ENCODE measurements at regions not wholly inside any gene's neighbourhood (a gene's known extent, or its start where the extent isn't known, plus 50 kb on each side); places are given as distances from the start of the nearest gene placed in this dataset.

- no peak for DNase-seq
Measured at GRCh38 chr17:36730095-36730808, 128.9 kb downstream of the MRM1 start.

DNA sequence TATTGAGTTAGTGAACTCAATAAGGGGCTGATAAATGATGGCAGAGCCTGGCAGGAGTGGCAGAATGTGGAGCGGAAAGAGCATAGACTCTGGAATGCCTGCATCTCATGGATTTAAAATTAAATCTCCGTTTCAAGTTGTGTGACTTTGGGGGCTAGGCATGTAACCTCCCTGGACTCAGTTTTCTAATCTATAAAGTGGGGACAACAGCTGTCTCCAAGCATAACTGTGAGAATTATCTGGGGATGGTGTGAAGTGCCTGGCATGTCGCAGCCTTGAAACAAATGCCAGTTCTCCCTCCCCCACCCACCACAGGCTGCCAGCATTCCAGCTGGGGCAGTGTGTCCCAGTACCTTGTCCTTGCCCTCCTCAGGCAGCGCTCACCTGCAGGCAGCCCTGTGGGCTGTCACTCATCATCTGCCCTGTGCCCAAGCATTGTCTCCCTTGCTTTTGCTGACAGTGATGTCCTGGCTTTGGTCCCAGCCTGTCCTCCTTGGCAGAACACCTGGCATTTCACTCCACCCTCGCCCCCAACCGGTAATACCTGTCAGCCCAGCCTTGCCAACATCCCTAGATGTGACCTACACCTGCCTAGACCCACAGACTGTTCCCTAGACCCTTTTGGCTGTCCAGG lies 129.6 kb downstream of the MRM1 start:
- DNase-seq, result no peak

GRCh38 chr17:36731811-36732210 lies 130.4 kb downstream of the MRM1 start:
- DNase-seq, result no peak

DNA sequence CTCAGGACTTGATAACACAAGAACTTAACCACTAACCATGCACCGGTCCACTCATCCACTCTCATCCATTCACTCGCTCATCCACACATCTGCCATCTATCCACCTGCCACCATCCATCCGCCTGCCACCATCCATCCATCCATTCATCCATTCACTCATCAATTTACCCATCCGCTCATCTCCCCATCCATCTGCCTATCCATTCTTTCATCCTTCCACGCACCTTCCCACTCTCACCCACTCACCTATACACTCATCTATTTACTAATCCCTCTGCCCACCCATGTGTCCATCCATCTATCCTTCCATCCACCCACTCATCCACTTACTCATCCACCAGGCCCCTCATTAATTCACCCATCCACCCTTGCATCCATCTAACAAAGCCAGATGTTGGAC lies 131.0 kb downstream of the MRM1 start:
- no peak for DNase-seq

DNA sequence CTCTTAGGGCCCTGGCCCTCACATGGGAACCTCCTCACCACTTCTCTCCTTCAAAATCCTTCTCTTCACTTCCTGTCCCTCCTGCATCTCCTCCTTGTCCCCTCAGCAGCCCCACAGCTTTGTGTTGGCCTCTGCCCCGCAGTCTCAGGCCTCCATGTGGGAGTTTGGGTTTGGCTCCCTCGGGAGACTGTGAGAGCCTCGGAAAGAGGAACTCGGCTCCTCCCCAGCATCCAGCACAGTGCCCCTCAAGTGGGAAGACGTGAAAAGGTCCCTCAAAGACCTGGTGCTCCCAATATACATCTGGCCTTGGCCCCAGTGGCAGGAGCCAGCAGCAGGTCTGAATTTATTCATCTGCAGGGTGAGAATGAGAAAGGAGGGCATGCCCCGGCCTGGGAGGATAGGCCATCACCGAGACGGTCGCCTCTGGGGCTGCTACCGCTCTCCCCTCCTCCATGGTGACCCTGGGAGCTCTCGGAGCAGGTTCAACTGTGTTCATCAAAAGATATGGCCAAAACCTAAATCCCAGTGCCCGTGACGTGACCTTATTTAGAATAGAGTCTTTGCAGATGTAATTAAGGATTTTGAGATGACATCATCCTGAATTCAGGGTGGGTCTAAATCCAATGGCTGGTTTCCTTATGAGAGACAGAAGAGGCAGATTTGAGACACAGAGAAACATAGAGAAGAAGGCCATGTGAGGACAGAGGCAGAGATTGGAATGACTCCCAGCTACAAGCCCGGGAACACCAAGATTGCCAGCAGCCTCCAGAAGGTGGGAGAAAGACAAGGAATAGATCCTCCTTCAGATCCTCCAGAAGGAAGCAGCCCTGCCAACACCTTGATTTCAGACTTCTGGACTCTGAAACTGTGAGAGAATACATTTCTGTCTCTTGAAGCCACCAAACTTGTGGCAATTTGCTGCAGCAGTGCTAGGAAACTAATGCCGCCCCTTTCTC lies 135.1 kb downstream of the MRM1 start:
- DNase-seq, result no peak

- no peak for DNase-seq
Measured at GRCh38 chr17:36739208-36739607, 137.8 kb downstream of the MRM1 start.

DNA sequence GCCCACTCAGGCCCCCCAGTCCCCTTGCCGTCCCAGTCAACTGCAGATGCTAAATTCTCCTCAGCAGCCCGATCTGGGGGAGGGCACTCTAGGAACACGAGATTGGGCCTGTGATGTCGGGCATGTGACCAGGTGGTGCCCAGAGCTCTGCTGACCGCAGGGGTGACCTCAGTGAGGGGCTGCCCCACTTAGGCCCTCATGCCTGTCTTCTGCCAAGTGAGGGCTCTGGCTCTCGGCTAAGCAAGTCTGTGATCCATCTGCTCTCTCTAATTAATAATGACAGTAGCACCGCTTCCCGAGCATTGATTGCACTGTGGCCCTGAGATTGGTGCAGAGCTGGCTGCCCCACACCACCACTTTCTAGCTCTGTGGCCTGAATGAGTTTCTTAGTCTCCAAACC lies 138.8 kb downstream of the MRM1 start:
- no peak for DNase-seq

DNA sequence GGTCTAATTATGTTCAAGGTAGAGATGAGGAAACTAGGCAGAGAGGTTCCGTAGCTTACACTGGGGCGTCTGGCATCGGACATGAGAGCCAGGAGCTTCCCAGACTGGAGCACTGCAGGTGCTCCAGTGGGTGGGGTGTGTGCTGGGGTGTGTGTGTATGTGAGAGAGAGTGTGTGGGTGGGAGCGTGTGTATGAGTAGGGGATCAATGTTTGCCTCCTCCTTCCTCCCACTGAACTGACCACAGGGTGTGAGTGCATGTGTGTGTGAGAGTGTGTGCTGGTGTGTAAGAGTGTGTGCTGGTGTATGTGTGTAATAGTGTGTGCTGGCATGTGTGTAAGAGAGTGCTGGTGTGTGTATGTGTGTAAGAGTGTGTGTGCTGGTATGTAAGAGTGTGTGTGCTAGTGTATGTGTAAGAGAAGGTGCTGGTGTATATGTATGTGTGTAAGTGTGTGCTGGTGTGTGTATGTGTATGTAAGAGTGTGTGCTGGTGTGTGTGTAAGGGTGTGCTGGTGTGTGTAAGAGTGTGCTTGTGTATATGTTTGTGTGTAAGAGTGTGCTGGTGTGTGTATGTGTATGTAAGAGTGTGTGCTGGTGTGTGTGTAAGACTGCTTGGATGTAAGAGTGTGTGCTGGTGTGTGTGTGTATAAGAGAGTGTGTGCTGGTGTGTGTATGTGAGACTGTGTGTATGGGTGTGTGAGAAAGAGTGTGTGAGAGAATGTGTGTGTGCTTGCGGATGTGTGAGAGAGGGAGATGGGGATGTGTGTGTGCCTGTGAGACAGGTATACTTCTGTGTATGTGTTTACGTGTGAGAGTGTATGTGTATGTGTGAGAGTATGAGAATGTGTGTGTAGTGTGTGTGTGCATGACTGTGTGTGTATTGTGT lies 139.9 kb downstream of the MRM1 start:
- no peak for DNase-seq

DNA sequence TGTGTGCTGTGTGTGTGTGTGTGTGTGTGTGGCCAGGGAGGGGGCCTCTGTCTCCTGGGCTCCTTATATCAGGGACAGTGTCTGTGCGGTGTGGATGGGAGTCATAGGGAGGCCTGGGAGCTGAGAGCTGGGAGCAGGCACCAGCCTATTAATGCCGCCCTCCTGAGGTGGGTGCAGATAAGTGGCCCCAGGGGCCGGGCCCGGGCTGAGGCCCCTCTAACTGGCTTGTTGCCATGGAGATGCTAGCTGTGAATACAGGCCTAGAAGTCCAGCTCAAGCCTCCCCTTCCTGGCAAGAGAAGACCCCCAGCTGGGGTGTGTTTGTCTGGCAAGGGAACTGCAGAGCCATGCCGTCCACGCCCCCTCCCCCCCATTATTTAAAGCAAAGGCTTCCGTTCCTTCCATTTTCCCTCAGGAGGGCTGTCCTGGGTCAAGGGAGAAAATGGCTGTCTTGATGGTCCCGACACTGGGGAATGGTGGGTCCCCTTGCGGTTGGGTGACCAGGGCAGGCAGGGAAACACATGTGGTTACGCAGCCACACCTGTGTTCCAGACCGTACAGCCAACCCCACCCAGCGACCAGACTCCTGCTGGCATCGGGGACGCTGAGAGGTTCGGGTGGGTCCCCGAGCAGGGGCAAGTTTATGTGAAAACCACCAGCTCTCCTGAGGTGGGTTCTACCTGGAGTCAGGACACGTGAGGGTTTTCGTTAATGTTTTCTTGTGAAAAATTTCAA lies 141.1 kb downstream of the MRM1 start:
- no peak for DNase-seq

GRCh38 chr17:36743130-36743529 lies 141.7 kb downstream of the MRM1 start:
- no peak for DNase-seq

- DNase-seq, result no peak
Measured at GRCh38 chr17:36746381-36747053, 145.1 kb downstream of the MRM1 start.

- no peak for DNase-seq
Measured at GRCh38 chr17:36747861-36748260, 146.5 kb downstream of the MRM1 start.

- DNase-seq, result no peak
Measured at GRCh38 chr17:36748272-36748671, 146.9 kb downstream of the MRM1 start.

GRCh38 chr17:36749493-36749892 lies 148.1 kb downstream of the MRM1 start:
- DNase-seq, result no peak

GRCh38 chr17:36750316-36750885 lies 149.0 kb downstream of the MRM1 start:
- no peak for DNase-seq

DNA sequence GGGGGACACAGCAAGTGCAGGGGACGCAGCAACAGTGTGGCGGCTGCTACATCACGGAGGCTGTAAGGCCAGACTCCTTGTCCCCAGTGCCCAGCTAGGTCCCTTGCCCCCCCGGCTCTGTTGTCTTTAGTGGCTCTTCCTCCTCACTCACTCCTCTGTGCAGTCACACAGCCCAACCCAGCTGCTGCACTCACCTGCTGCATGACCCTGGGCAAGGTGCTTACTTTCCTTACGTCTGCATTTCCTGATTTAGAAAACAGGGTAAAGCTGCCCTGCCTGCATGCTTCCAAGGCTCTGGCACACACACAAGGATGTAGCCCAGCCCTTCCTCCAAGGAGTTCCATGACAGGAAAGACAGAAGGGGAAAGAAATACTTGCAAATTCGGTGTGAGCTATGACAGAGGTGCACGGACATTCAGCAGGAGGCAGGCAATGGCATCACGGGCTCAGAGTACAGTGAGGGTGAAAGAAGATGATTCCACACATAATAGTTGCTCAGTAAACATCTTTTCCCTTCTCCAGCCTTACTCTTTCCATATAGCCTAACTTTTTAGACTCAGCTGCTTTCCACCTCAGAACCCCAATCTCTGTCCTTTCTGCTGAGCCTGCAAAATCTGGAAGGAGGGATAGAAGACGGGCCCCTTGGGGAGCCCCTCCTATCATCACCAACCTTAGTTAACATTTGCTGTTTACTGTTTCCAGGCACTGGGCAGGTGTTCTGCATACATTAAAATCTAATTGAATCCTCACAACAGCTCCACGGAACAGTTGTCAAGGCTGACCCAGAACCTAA lies 150.9 kb downstream of the MRM1 start:
- no peak for DNase-seq

DNA sequence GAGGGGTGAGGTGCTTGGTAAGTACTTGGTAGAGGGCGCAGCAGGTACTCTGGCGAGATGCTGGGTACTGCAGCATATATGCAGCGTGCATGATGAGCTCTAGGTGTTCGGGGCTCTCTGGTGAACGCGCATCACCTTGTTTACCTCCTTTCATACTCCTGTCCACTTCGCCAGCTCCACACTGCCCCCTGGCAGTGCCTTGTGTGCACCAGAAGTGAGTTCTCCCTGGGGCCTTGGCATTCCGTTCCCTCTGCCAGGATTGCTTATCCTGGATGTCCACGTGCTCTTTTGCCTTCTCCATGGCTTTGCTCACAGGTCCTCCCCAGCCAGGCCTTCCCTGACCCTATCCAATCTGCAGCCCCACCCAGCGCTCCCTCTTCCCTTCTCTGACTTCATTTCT lies 154.2 kb downstream of the MRM1 start:
- peak; percentile 33 for DNase-seq

- no peak for DNase-seq
Measured at GRCh38 chr17:36756695-36757094, 155.3 kb downstream of the MRM1 start.

DNA sequence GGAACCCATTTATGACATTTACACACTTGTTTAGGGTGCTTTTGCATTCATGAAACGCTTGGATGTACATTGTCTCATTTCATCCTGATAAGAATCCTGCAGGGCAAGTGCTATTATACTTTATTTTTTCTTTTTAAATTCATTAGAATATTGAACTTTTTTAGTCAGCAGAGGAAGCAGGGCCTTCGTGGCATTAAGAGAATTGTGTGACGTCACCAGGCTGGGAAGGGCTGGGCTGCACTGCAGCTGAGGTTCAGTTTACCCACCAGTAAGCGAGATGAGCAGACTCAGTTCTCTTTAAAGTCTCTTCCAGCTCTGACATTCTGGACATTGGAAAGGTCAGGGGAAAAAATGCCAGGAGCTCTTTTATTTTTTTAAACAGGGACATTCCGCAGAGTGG lies 159.0 kb downstream of the MRM1 start:
- no peak for DNase-seq
